Stimulated activated CD4-positive, alpha-beta T cell treated with anti-CD3 and anti-CD28 coated beads, Interleukin-1b, Interleukin-23, amount 100 ng/mL, for 48 hours (primary cell): ENCODE measurements at regions not wholly inside any gene's neighbourhood (a gene's known extent, or its start where the extent isn't known, plus 50 kb on each side); places are given as distances from the start of the nearest gene placed in this dataset.
"Not testable (repeated sequence)": the region's sequence is repeated elsewhere in the genome, so short reads cannot be mapped to it uniquely, and the experiment has no call there.

Source experiments
- DNase-seq: peaks from one replicate; pipeline ENCODE4 v3.0.0-alpha.2; 2020

DNA sequence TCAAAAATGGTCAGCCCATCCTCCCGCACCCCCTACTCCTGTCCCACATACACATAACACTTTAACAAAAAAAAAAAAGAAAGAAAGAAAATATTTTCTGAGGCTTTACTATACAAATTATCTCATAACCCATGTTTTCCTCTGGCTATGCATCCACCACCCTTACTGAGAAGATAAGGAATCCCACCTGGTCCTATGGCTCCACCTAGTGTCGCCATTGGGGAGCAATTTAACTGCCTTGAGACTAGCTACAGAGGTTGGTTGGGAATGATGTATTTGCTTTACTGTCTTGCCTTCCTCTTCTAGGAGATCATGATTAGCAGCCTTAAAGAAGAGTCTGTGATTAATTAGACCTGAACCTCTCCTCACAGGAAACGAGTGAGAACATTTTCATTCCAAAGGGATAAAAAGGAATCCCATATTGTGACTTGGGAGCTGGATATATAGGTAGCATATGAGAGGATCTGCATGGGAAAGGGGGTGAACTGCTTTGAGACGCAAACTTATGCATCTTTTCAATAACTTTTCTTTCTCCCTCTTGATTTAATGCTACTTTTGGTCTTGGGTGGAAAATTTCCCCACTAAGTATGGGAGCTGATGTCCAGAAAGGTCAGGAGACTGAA is 77.7 kb upstream of the SELENOP start:
- DNase-seq = peak; percentile 60

- no peak for DNase-seq
These were observed 77.1 kb upstream of the SELENOP start for GRCh38 chr5:42888771-42889170.

DNA sequence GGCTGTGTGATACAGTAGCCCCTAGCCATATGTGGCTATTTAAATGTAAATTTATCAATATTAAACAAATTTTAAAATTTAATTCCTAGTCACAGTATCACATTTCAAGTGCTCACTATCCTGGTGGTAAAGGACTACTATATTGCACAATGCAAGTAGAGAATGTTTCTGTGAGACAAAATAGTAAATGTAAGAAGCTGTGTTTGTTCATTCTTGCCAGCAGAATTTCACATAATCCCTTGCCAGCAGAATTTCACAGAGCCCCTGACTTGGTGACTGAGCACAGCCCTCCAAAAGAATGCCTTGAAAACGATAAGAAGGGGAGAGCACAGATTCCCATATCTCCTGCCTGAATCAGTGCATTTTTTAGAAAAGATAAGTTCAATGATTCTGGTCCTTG is 75.9 kb upstream of the SELENOP start:
- DNase-seq = no peak

DNA sequence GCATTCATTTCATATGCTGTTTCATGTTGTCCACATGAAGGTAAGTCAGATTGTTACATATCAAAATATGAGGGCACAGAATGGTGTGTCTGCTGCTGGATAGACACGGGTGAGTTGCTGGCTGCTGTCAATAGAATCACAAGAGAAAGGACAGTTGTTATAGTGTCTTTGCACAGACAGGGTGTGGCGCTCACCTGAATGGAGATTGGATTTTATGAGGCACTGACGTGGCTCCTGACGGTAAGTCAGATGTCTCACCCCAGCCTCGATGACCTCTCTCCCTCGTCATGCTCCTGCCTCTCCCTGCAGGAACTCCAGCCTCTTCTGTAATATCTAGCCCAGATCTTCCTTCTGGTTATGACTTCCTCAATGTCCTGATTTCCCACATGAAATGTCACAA is 75.4 kb upstream of the SELENOP start:
- no peak for DNase-seq

DNA sequence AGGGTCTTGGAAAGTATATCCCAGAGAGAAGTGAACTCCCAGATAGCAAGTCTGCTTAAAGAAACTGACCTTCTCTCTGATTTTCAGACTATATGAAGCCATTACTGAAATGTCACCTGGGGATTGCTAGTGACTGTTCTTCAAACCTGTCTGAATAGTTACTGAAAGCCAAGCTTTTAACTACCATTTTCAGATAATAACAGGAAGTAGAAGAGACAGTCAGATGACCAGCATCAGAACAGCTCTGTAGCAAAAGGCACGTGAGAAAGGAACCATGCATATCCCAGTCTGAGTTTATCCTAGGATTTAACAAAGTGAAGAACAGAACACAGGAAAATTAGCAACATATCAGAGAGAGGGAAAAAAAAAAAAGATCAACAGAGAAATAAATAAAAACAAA is 74.9 kb upstream of the SELENOP start:
- no peak for DNase-seq

- DNase-seq = no peak
These were observed 72.6 kb upstream of the SELENOP start for GRCh38 chr5:42884326-42884725.

DNA sequence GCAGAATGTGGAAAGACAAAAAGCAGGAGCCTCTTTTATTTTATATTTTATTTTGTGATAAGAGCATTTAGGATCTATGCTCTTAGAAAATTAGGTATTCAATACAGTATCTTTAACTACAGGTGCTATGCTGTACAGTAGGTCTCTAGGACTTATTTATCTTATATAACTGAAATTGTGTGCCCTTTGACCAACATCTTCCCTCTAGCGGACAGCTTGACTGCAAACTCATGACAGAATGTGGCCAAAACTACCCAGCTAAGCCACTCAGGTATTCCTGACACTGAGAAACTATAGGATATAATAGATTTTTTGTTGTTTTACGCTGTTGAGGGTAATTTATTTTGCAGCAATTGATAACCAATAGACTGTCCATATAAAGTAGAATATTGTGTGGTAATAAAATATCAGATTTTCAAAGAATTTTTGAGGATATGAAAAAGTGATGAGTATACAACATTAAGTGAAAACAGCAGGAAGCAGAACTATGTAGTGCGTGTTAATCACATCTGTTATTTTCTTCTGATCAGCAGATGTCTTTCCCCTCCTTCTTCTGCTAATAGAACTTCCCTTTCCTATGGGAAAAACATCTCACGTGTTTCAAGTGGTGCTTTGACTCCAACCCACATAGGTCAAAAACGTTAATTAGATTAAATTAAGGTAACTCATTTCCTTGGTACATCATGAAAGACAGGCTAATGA is 69.9 kb upstream of the SELENOP start:
- DNase-seq = no peak

DNA sequence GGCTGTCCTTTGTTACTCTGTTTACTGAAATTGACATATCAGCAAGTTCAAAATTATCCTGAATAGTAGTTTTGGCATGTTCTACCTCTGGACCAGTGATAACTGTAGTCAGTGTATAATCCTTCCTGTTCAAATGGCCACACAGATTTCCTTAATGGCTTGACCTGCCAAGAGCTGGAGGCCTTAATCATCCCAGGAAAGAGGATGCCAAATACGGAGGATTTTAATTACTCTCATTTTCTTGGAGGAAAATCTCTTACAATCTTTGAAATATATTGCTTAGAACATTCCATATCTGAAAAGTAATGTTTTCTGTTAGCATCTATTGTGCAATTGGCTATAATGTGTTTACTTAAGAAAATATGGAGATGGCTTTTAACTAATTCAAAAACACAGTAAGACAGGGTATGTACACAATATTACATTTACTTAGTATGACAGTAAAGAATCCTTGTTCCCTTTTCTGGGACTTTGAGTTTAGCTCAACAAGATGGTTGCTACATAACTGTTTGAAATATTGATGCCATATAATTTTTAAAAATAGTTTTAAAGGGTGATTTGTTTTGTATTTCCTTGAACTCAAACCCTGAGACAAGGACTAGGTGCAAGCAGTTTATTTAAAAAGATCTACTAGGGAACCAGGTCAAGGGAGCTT is 68.9 kb upstream of the SELENOP start:
- DNase-seq = no peak

GRCh38 chr5:42879291-42879690 is 67.6 kb upstream of the SELENOP start:
- no peak for DNase-seq

DNA sequence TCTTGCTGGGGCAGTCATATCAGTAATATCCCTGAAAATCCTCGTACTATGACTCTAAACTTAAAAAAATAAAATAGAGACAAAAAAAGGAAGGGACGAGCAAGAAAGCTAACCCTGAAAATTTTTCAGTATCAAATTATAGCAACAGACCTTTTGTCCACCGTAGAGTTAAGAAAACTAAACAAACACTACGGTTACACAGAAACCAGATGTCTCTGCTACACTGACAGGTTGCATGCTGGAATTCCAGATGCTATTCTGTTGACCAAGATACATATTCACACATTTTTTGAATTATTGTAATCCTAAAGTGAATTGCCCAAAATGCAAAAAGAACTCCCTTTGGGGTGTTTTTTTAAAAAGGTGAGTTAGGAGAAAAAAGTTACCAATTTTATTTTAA is 66.9 kb upstream of the SELENOP start:
- DNase-seq = no peak

DNA sequence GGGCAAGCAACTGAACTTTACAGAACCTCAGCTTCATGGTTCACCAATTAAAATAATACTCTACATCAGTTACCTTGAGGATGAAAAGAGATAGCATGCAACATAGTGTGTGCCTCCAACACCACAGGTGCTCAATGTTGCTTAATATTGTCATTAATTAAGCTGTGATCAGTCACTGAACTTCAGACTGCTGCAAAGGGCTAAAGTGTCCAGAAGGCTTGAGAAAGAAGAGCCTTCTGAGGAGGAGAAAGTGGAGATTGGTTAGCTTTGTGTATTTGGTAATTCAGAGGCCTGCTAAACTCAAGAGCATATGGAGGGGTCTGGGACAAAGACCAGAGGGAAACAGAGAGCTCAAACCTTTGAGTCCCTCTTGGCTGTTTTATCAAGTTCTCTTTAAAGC is 66.3 kb upstream of the SELENOP start:
- DNase-seq = no peak

DNA sequence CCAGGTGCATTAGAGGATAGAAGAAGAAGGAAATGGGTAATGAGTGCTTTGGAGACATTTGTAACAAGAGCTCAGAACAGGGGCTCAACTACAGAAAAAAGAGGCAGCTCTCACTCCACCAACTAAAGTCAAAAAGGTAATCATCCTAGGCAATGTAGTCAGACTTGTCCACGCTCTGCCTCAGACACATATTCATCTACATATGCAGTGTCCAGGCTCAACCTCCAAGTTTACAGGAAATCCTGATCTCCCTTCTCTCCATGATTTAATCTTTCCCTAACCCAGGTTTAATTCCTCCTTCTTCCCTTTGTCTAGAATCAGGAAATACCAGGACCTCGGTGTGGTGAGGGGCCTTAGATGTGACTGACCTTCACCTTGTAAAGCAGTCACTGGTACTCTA is 65.7 kb upstream of the SELENOP start:
- no peak for DNase-seq

- DNase-seq = no peak
These were observed 64.7 kb upstream of the SELENOP start for GRCh38 chr5:42876375-42876844.

- DNase-seq = no peak
These were observed 64.2 kb upstream of the SELENOP start for GRCh38 chr5:42875785-42876374.

DNA sequence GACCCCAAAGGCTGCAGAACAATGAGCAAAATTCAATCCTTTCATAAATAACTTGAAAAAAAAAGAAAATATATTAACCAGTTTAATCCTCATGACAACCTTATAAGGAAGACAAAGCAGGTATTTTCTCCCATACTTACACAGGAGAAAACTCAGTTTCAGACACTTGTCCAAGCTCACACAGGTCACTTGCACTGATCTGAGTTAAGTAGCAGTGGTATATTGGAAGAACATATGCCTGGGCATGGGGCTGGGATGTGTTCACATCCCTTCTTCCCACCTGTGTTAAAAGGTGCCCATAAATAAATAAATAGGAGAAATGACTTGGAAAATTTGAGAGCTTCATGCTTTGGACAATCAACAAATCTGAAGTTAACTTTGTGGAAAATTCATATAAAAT is 63.5 kb upstream of the SELENOP start:
- no peak for DNase-seq

- DNase-seq = no peak
These were observed 63.0 kb upstream of the SELENOP start for GRCh38 chr5:42874621-42875198.

DNA sequence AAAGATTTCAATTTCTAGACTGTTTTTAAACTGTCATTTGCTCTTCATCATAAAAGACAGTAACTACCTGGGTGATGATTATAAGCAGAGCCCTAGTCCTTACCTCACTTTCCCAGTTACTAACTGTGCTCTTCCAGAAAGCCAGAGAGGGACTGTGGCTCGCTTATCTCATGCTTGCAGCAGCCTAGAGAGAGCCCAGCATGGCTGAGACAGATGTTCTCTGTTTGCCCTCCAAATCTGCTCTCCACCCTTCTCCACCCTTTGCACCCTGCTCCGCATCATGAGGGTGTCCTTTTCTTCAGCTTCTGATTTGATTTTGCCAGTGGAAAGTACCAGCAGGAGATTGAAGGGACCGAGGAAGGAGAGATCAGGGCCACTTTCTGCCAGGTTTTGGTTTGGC is 61.2 kb upstream of the SELENOP start:
- DNase-seq = no peak

DNA sequence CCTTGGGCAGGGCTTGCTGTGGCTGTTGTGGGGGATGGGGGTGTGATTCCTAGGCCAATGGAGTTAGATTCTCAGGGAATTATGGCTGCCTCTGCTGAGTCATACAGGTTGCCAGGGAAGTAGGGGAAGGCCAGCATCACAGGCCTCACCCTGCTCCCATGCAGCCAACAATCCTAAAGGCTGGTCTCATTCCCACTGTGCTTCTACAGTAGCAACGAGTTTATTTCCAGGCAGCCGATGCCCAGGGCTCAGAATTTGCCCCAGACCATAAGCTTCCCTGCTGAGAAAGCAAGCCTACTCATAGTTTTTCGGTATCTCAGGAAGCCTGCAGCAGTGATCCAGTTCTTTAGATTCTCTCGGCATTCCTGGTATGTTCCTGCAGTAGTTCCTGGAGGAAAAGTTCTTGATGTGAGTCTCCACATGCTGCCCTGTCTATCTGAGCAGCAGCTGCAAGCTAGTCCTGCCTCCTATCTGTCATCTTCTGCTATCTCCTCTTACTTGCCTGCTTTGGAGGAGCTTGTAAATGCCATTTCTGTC is 59.3 kb upstream of the SELENOP start:
- DNase-seq = no peak

DNA sequence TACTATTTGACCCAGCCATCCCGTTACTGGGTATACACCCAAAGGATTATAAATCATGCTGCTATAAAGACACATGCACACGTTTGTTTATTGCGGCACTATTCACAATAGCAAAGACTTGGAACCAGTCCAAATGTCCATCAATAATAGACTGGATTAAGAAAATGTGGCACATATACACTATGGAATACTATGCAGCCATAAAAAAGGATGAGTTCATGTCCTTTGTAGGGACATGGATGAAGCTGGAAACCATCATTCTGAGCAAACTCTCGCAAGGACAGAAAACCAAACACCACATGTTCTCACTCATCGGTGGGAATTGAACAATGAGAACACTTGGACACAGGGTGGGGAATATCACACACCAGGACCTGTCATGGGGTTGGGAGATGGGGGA is 56.7 kb upstream of the SELENOP start:
- not testable (repeated sequence) for DNase-seq

- not testable (repeated sequence) for DNase-seq
These were observed 53.1 kb upstream of the SELENOP start for GRCh38 chr5:42864749-42865148.
